ENCODE measurements at regions not wholly inside any gene's neighbourhood (a gene's known extent, or its start where the extent isn't known, plus 50 kb on each side); places are given as distances from the start of the nearest gene placed in this dataset.
"Not testable (repeated sequence)": the region's sequence is repeated elsewhere in the genome, so short reads cannot be mapped to it uniquely, and the experiment has no call there.

- no peak for DNase-seq
- Mint-ChIP-seq H3K4me1 (ENCODE audit: low read depth) (no peaks in the 10 kb centered on the region), H3K9me3 (no peaks in the 10 kb centered on the region), H3K27me3 (peaks cover 13% of the 10 kb centered on the region), H3K4me3 (no peak overlapping the region), H3K36me3 (ENCODE audit: low read depth) (no peaks in the 10 kb centered on the region), H3K27ac (no peak overlapping the region)
Observed at GRCh38 chr2:236775511-236775910, 205.9 kb downstream of the ACKR3 start.

- Mint-ChIP-seq H3K9me3 (no peaks in the 10 kb centered on the region), H3K36me3 (ENCODE audit: low read depth) (no peaks in the 10 kb centered on the region), H3K27ac (no peak overlapping the region), H3K4me1 (ENCODE audit: low read depth) (no peaks in the 10 kb centered on the region), H3K4me3 (no peak overlapping the region), H3K27me3 (peaks cover 13% of the 10 kb centered on the region)
- DNase-seq: no peak
Observed at GRCh38 chr2:236776206-236776605, 206.6 kb downstream of the ACKR3 start.

GRCh38 chr2:236776695-236777251 lies 207.1 kb downstream of the ACKR3 start:
- no peak for DNase-seq
- Mint-ChIP-seq H3K9me3 (no peaks in the 10 kb centered on the region), H3K36me3 (ENCODE audit: low read depth) (no peaks in the 10 kb centered on the region), H3K27me3 (peaks cover 17% of the 10 kb centered on the region), H3K4me1 (ENCODE audit: low read depth) (no peaks in the 10 kb centered on the region), H3K27ac (no peak overlapping the region), H3K4me3 (no peak overlapping the region)

GRCh38 chr2:236777408-236777807 lies 207.8 kb downstream of the ACKR3 start:
- no peaks in the 10 kb centered on the region for H3K4me1 Mint-ChIP-seq (ENCODE audit: low read depth)
- no peak overlapping the region for H3K27ac Mint-ChIP-seq
- DNase-seq: no peak
- no peak overlapping the region for H3K4me3 Mint-ChIP-seq
- peaks cover 24% of the 10 kb centered on the region for H3K27me3 Mint-ChIP-seq
- no peaks in the 10 kb centered on the region for H3K9me3 Mint-ChIP-seq
- no peaks in the 10 kb centered on the region for H3K36me3 Mint-ChIP-seq (ENCODE audit: low read depth)

- Mint-ChIP-seq H3K27me3 (peaks cover 59% of the 10 kb centered on the region), H3K4me1 (ENCODE audit: low read depth) (no peaks in the 10 kb centered on the region), H3K9me3 (no peaks in the 10 kb centered on the region), H3K27ac (no peak overlapping the region), H3K36me3 (ENCODE audit: low read depth) (no peaks in the 10 kb centered on the region), H3K4me3 (no peak overlapping the region)
- DNase-seq: no peak
Observed at GRCh38 chr2:236781933-236782816, 212.6 kb downstream of the ACKR3 start.

GRCh38 chr2:236782938-236783337 lies 213.3 kb downstream of the ACKR3 start:
- no peak overlapping the region for H3K27ac Mint-ChIP-seq
- no peak for DNase-seq
- no peaks in the 10 kb centered on the region for H3K36me3 Mint-ChIP-seq (ENCODE audit: low read depth)
- H3K27me3 Mint-ChIP-seq: peaks cover 63% of the 10 kb centered on the region
- H3K9me3 Mint-ChIP-seq: no peaks in the 10 kb centered on the region
- H3K4me1 Mint-ChIP-seq (ENCODE audit: low read depth): no peaks in the 10 kb centered on the region
- H3K4me3 Mint-ChIP-seq: no peak overlapping the region

GRCh38 chr2:236783417-236784020 lies 213.9 kb downstream of the ACKR3 start:
- no peaks in the 10 kb centered on the region for H3K9me3 Mint-ChIP-seq
- no peaks in the 10 kb centered on the region for H3K36me3 Mint-ChIP-seq (ENCODE audit: low read depth)
- H3K4me3 Mint-ChIP-seq: no peak overlapping the region
- no peak for DNase-seq
- peaks cover 64% of the 10 kb centered on the region for H3K27me3 Mint-ChIP-seq
- no peak overlapping the region for H3K27ac Mint-ChIP-seq
- no peaks in the 10 kb centered on the region for H3K4me1 Mint-ChIP-seq (ENCODE audit: low read depth)

- Mint-ChIP-seq H3K4me3 (no peak overlapping the region), H3K4me1 (ENCODE audit: low read depth) (no peaks in the 10 kb centered on the region), H3K9me3 (no peaks in the 10 kb centered on the region), H3K27me3 (peaks cover 68% of the 10 kb centered on the region), H3K27ac (no peak overlapping the region), H3K36me3 (ENCODE audit: low read depth) (no peaks in the 10 kb centered on the region)
- no peak for DNase-seq
Observed at GRCh38 chr2:236785611-236786057, 216.0 kb downstream of the ACKR3 start.

- Mint-ChIP-seq H3K4me3 (no peak overlapping the region), H3K36me3 (ENCODE audit: low read depth) (no peaks in the 10 kb centered on the region), H3K27me3 (peaks cover 73% of the 10 kb centered on the region), H3K27ac (no peak overlapping the region), H3K4me1 (ENCODE audit: low read depth) (no peaks in the 10 kb centered on the region), H3K9me3 (no peaks in the 10 kb centered on the region)
- DNase-seq: no peak
Observed at GRCh38 chr2:236786751-236787150, 217.1 kb downstream of the ACKR3 start.

- not testable (repeated sequence) for H3K27ac Mint-ChIP-seq; DNase-seq; H3K4me1 Mint-ChIP-seq (ENCODE audit: low read depth); H3K9me3 Mint-ChIP-seq; H3K4me3 Mint-ChIP-seq; H3K36me3 Mint-ChIP-seq (ENCODE audit: low read depth)
- H3K27me3 Mint-ChIP-seq: peaks cover 70% of the 10 kb centered on the region
Observed at GRCh38 chr2:236787376-236787775, 217.8 kb downstream of the ACKR3 start.

GRCh38 chr2:236787885-236788284 lies 218.3 kb downstream of the ACKR3 start:
- no peak for DNase-seq
- Mint-ChIP-seq H3K4me3 (no peak overlapping the region), H3K9me3 (no peaks in the 10 kb centered on the region), H3K27me3 (peaks cover 69% of the 10 kb centered on the region), H3K4me1 (ENCODE audit: low read depth) (no peaks in the 10 kb centered on the region), H3K36me3 (ENCODE audit: low read depth) (no peaks in the 10 kb centered on the region), H3K27ac (no peak overlapping the region)

GRCh38 chr2:236790963-236791362 lies 221.3 kb downstream of the ACKR3 start:
- Mint-ChIP-seq H3K27ac (no peak overlapping the region), H3K27me3 (peaks cover 58% of the 10 kb centered on the region), H3K4me3 (no peak overlapping the region), H3K9me3 (no peaks in the 10 kb centered on the region), H3K36me3 (ENCODE audit: low read depth) (no peaks in the 10 kb centered on the region), H3K4me1 (ENCODE audit: low read depth) (no peaks in the 10 kb centered on the region)
- DNase-seq: no peak

GRCh38 chr2:236793023-236794011 lies 223.7 kb downstream of the ACKR3 start:
- DNase-seq: no peak
- peaks cover 40% of the 10 kb centered on the region for H3K27me3 Mint-ChIP-seq
- no peaks in the 10 kb centered on the region for H3K9me3 Mint-ChIP-seq
- H3K4me3 Mint-ChIP-seq: no peak overlapping the region
- H3K4me1 Mint-ChIP-seq (ENCODE audit: low read depth): no peaks in the 10 kb centered on the region
- no peaks in the 10 kb centered on the region for H3K36me3 Mint-ChIP-seq (ENCODE audit: low read depth)
- no peak overlapping the region for H3K27ac Mint-ChIP-seq
